ENCODE measurements at regions not wholly inside any gene's neighbourhood (a gene's known extent, or its start where the extent isn't known, plus 50 kb on each side); places are given as distances from the start of the nearest gene placed in this dataset.

GRCh38 chr2:9156483-9156882 lies 50.1 kb upstream of the ASAP2 start:
- TF ChIP-seq CTCF (IDR thresholded peaks at IDR 0.05): no peak

- no peak for TF ChIP-seq CTCF (IDR thresholded peaks at IDR 0.05)
These were observed 52.6 kb upstream of the ASAP2 start for GRCh38 chr2:9154061-9154460.

GRCh38 chr2:9153643-9153980 lies 53.0 kb upstream of the ASAP2 start:
- TF ChIP-seq CTCF (IDR thresholded peaks at IDR 0.05): no peak

- TF ChIP-seq CTCF (IDR thresholded peaks at IDR 0.05): no peak
These were observed 53.5 kb upstream of the ASAP2 start for GRCh38 chr2:9152975-9153642.

- no peak for TF ChIP-seq CTCF (IDR thresholded peaks at IDR 0.05)
These were observed 55.7 kb upstream of the ASAP2 start for GRCh38 chr2:9150906-9151305.

- no peak for TF ChIP-seq CTCF (IDR thresholded peaks at IDR 0.05)
These were observed 56.1 kb upstream of the ASAP2 start for GRCh38 chr2:9150568-9150900.

GRCh38 chr2:9149726-9150567 lies 56.7 kb upstream of the ASAP2 start:
- no peak for TF ChIP-seq CTCF (IDR thresholded peaks at IDR 0.05)

- no peak for TF ChIP-seq CTCF (IDR thresholded peaks at IDR 0.05)
These were observed 57.3 kb upstream of the ASAP2 start for GRCh38 chr2:9149388-9149660.

Measured in LNCAP (cell line).